ENCODE measurements at regions not wholly inside any gene's neighbourhood (a gene's known extent, or its start where the extent isn't known, plus 50 kb on each side); places are given as distances from the start of the nearest gene placed in this dataset.

DNA sequence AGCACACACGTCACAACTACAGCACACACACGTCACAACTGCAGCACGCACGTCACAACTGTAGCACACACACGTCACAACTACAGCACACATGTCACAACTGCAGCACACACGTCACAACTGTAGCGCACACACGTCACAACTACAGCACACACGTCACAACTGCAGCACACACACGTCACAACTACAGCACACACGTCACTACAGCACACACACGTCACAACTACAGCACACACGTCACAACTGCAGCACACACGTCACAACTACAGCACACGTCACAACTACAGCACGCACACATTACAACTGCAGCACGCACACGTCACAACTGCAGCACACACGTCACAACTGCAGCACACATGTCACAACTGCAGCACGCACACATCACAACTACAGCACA lies 322.6 kb upstream of the AJAP1 start:
- no peaks in the 10 kb centered on the region for H3K9me3 ChIP-seq (ENCODE audit: low read depth, low read length)
- no peaks in the 10 kb centered on the region for H3K36me3 ChIP-seq (ENCODE audit: insufficient read depth, low read length)
- H3K27ac ChIP-seq = no peak overlapping the region
- H3K4me3 ChIP-seq = no peak overlapping the region
- no peak overlapping the region for H3K9ac ChIP-seq (ENCODE audit: insufficient read length)
- no peak for TF ChIP-seq FOXP2 (optimal IDR thresholded peaks at IDR 0.05; ENCODE audit: control extremely low read depth, extremely low read length, insufficient read depth)
- no peak for TF ChIP-seq POLR2AphosphoS5 (IDR thresholded peaks at IDR 0.05; ENCODE audit: borderline replicate concordance, low read depth, low read length)
- no peak for TF ChIP-seq EZH2 (IDR thresholded peaks at IDR 0.05)
- no peak for DNase-seq (ENCODE audit: low read depth, low spot score)

DNA sequence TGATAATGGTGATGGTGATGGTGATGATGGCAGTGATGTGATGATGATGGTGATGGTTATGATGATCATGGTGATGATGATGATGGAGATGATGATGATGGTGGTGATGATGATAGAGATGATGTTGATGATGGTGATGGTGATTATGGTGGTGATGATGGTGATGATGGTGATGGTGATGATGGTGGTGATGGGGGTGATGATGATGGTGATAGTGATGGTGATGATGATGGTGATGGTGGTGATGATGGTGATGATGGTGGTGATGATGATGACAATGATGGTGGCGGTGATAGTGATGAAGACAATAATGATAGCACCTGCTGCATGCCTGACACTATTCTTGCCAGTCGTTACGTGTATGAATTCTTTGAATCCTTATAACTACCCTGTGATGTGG lies 317.9 kb upstream of the AJAP1 start:
- TF ChIP-seq POLR2AphosphoS5 (IDR thresholded peaks at IDR 0.05; ENCODE audit: borderline replicate concordance, low read depth, low read length) (no peak), EZH2 (IDR thresholded peaks at IDR 0.05) (no peak), FOXP2 (optimal IDR thresholded peaks at IDR 0.05; ENCODE audit: control extremely low read depth, extremely low read length, insufficient read depth) (no peak)
- DNase-seq (ENCODE audit: low read depth, low spot score) = no peak
- H3K36me3 ChIP-seq (ENCODE audit: insufficient read depth, low read length) = no peaks in the 10 kb centered on the region
- H3K9me3 ChIP-seq (ENCODE audit: low read depth, low read length) = no peaks in the 10 kb centered on the region
- no peak overlapping the region for H3K4me3 ChIP-seq
- no peak overlapping the region for H3K9ac ChIP-seq (ENCODE audit: insufficient read length)
- H3K27ac ChIP-seq = no peak overlapping the region

DNA sequence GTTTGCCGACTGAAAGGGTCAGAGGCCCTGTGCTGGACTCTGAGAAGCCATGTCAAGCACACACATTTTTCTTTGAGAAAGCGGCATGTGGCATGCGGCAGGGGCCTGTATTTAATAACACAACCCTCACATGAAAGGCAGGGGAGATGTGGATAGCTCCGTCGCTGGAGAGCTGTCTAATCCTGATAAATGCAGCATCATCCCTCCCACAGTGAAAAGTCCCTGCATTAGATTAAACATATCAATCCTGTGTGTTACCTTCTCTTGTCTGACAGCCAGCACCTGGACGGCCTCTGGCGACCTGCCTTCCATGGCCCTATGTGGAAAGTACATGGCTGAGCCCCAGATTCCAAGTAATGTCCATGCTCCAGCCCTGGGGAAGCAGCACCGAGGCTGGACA lies 313.0 kb upstream of the AJAP1 start:
- Histone ChIP-seq H3K36me3 (ENCODE audit: insufficient read depth, low read length) (no peaks in the 10 kb centered on the region), H3K4me3 (no peak overlapping the region), H3K9me3 (ENCODE audit: low read depth, low read length) (no peaks in the 10 kb centered on the region), H3K9ac (ENCODE audit: insufficient read length) (no peak overlapping the region), H3K27ac (no peak overlapping the region)
- TF ChIP-seq POLR2AphosphoS5 (IDR thresholded peaks at IDR 0.05; ENCODE audit: borderline replicate concordance, low read depth, low read length) = no peak
- no peak for TF ChIP-seq FOXP2 (optimal IDR thresholded peaks at IDR 0.05; ENCODE audit: control extremely low read depth, extremely low read length, insufficient read depth)
- no peak for TF ChIP-seq EZH2 (IDR thresholded peaks at IDR 0.05)
- DNase-seq (ENCODE audit: low read depth, low spot score) = no peak

DNA sequence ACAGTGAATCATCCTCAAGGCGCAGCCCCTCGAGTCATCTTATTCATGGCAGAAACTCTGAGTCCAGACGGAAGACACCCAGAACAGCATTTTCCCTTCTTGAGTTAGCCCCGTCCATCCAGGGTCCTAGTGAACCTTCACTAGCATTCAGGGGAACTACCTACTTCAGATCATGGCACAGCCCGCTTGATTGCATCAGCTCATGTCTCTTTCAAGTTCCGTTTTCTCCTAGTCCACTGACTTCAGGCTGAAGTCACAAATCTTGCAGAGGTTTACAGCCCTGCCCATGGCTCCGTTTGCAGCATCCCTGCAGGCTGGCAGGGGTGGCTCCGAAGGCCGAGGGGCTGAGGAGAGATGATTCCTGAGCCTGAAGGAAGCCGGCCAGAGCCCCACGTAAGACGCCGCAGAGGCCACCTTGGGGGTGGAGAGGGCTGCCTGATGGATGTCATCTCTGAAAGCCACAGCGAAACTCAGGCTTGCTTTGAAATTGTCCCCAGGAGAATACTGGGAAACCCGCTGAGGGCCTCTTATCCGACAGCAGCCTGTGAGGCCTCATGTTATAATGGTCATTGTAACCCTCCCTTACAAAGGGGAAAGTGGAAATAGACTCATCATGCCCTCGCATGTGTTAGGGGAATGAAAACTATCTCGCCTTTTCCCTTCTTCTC lies 310.2 kb upstream of the AJAP1 start:
- TF ChIP-seq POLR2AphosphoS5 (IDR thresholded peaks at IDR 0.05; ENCODE audit: borderline replicate concordance, low read depth, low read length) (no peak), EZH2 (IDR thresholded peaks at IDR 0.05) (no peak), FOXP2 (optimal IDR thresholded peaks at IDR 0.05; ENCODE audit: control extremely low read depth, extremely low read length, insufficient read depth) (no peak)
- no peaks in the 10 kb centered on the region for H3K9me3 ChIP-seq (ENCODE audit: low read depth, low read length)
- H3K4me3 ChIP-seq = no peak overlapping the region
- no peak overlapping the region for H3K9ac ChIP-seq (ENCODE audit: insufficient read length)
- H3K36me3 ChIP-seq (ENCODE audit: insufficient read depth, low read length) = no peaks in the 10 kb centered on the region
- DNase-seq (ENCODE audit: low read depth, low spot score) = no peak
- H3K27ac ChIP-seq = no peak overlapping the region

DNA sequence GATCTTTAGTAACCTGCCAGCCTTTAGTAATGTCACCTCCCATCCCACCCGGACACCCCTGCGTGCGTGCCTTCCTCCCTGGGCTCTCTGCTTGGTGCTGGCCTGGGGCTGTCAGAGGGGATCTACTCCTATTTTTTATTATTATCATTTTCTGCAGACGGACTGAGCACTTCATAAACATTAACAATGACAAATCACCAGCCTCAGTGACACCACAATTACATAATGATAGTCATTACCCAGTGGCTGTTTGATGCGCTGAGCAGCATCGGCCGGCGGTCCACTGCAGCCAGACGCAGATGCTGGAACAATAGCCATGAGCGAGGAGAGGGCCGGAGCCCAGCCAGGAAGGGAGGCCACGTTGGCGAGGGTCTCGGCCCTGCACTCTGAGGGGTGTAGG lies 309.3 kb upstream of the AJAP1 start:
- H3K9me3 ChIP-seq (ENCODE audit: low read depth, low read length) = no peaks in the 10 kb centered on the region
- H3K27ac ChIP-seq = no peak overlapping the region
- H3K36me3 ChIP-seq (ENCODE audit: insufficient read depth, low read length) = no peaks in the 10 kb centered on the region
- TF ChIP-seq FOXP2 (optimal IDR thresholded peaks at IDR 0.05; ENCODE audit: control extremely low read depth, extremely low read length, insufficient read depth) (no peak), POLR2AphosphoS5 (IDR thresholded peaks at IDR 0.05; ENCODE audit: borderline replicate concordance, low read depth, low read length) (no peak), EZH2 (IDR thresholded peaks at IDR 0.05) (no peak)
- no peak overlapping the region for H3K4me3 ChIP-seq
- H3K9ac ChIP-seq (ENCODE audit: insufficient read length) = no peak overlapping the region
- DNase-seq (ENCODE audit: low read depth, low spot score) = no peak

DNA sequence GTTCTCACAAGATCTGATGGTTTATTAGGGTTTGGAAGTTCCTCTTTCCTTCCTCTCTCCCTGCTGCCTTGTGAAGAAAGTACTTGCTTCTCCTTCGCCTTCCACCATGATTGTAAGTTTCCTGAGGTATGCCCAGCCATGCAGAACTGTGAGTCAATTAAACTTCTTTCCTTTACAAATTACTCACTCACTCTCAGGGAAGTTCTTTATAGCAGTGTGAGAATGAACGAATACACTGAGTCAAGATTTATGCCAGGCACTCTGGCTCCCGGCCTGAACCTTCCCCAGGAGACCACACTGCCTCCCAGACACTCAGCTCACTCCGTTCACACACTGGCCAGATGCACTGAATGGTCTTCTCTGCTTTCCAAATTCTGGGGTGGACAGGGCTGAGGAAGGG lies 308.3 kb upstream of the AJAP1 start:
- H3K36me3 ChIP-seq (ENCODE audit: insufficient read depth, low read length) = no peaks in the 10 kb centered on the region
- H3K9ac ChIP-seq (ENCODE audit: insufficient read length) = no peak overlapping the region
- TF ChIP-seq POLR2AphosphoS5 (IDR thresholded peaks at IDR 0.05; ENCODE audit: borderline replicate concordance, low read depth, low read length) (no peak), EZH2 (IDR thresholded peaks at IDR 0.05) (no peak), FOXP2 (optimal IDR thresholded peaks at IDR 0.05; ENCODE audit: control extremely low read depth, extremely low read length, insufficient read depth) (no peak)
- no peaks in the 10 kb centered on the region for H3K9me3 ChIP-seq (ENCODE audit: low read depth, low read length)
- no peak for DNase-seq (ENCODE audit: low read depth, low spot score)
- H3K27ac ChIP-seq = no peak overlapping the region
- no peak overlapping the region for H3K4me3 ChIP-seq

DNA sequence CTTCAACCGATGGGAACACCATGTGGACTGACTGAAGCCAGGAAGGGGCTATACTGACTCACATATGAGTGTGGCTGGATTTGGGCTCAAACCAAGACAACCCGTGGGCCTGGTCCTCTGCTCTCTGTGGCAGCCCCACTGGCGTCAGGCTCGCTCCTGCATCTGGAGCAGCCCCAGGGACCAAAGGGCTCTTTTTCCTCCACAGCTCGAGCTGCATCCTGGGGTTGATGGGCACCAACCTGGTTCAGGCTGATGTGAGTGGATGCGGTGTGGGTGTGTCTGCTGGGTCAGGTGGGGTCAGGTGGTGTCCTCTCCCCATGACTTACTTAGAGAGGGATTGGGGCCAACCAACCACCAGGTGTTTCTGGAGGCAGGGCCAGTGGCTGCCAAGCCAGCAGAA lies 303.0 kb upstream of the AJAP1 start:
- Histone ChIP-seq H3K9me3 (ENCODE audit: low read depth, low read length) (no peaks in the 10 kb centered on the region), H3K27ac (no peak overlapping the region), H3K36me3 (ENCODE audit: insufficient read depth, low read length) (no peaks in the 10 kb centered on the region), H3K9ac (ENCODE audit: insufficient read length) (no peak overlapping the region), H3K4me3 (no peak overlapping the region)
- no peak for TF ChIP-seq FOXP2 (optimal IDR thresholded peaks at IDR 0.05; ENCODE audit: control extremely low read depth, extremely low read length, insufficient read depth)
- TF ChIP-seq EZH2 (IDR thresholded peaks at IDR 0.05) = no peak
- TF ChIP-seq POLR2AphosphoS5 (IDR thresholded peaks at IDR 0.05; ENCODE audit: borderline replicate concordance, low read depth, low read length) = no peak
- no peak for DNase-seq (ENCODE audit: low read depth, low spot score)

DNA sequence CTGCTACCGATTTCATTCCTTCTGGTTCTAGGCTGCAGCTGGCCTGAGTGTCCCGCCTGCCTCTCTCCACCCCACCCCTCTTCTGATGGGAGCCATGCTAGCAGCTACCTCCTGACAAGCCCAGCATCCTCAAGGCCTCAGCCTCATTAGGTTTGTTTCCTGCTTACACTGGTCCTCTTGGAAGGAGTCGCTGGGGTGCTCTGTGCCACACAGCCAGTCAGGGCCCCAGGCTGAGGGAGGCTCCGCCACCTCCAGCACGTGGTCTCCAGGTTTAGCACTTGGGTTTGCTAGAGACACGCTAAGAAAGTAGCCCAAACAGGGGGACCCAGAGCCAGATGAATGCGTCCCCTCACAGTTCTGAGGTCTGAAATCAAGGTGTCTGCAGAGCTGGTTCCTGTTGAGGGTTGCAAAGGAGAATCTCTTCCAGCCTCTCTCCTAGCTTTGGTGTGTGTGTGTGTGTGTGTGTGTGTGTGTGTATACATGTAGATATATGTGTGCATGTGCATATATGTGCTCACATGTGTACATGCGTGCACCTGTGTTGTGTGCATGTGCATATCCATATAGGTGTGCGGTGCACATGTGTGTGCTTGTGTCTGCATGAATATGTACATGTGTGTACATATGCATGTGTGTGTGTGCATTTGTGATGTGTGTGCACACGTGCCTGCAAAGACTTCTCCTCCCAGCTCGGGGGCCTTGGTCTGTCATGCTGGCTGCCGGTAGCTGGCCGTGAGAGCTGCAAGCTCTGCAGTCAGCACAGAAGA lies 301.1 kb upstream of the AJAP1 start:
- DNase-seq (ENCODE audit: low read depth, low spot score) = no peak
- no peaks in the 10 kb centered on the region for H3K36me3 ChIP-seq (ENCODE audit: insufficient read depth, low read length)
- no peaks in the 10 kb centered on the region for H3K9me3 ChIP-seq (ENCODE audit: low read depth, low read length)
- TF ChIP-seq FOXP2 (optimal IDR thresholded peaks at IDR 0.05; ENCODE audit: control extremely low read depth, extremely low read length, insufficient read depth) (no peak), POLR2AphosphoS5 (IDR thresholded peaks at IDR 0.05; ENCODE audit: borderline replicate concordance, low read depth, low read length) (no peak), EZH2 (IDR thresholded peaks at IDR 0.05) (no peak)
- no peak overlapping the region for H3K4me3 ChIP-seq
- H3K9ac ChIP-seq (ENCODE audit: insufficient read length) = no peak overlapping the region
- H3K27ac ChIP-seq = no peak overlapping the region
